MCF 10A (cell line): ENCODE measurements at regions not wholly inside any gene's neighbourhood (a gene's known extent, or its start where the extent isn't known, plus 50 kb on each side); places are given as distances from the start of the nearest gene placed in this dataset.

Experiments used
- BruUV-seq: library from RNA; stranded (reverse); fragments of 400-500 nt; replicated peaks from 2 replicates; lab custom pipeline; 2021; lab: Mats Ljungman, UMichigan
- CTCF ChIA-PET: fragments of 300-600 bp; sonication (Branson Sonifier 250); formaldehyde crosslinking; extraction: SDS; loops from one replicate; lab custom pipeline; 2021; ENCODE audit warnings: antibody characterized with exemption, inconsistent platforms; lab: Yijun Ruan, JAX
- POLR2A ChIA-PET: fragments of 300-600, 350-650 bp; sonication (Branson Sonifier 250); formaldehyde crosslinking; extraction: SDS; loops from one replicate; lab custom pipeline; 2020; ENCODE audit warnings: antibody characterized with exemption, inconsistent platforms; lab: Yijun Ruan, JAX
- DNase-seq: peaks from one replicate; pipeline ENCODE4 v3.0.0-alpha.2; 2018; ENCODE audit not compliant: unreplicated experiment
- H3K27ac Mint-ChIP-seq: one replicate; pipeline ENCODE4 v1.8.0; 2022; ENCODE audit warnings: mild to moderate bottlenecking, low read depth, mixed read lengths; ENCODE audit not compliant: unreplicated experiment
- H3K27me3 Mint-ChIP-seq: one replicate; pipeline ENCODE4 v1.8.0; 2022; ENCODE audit warnings: mixed read lengths; ENCODE audit not compliant: insufficient read depth, unreplicated experiment
- H3K36me3 Mint-ChIP-seq: one replicate; pipeline ENCODE4 v1.8.0; 2022; ENCODE audit warnings: mild to moderate bottlenecking, moderate library complexity, mixed read lengths; ENCODE audit not compliant: insufficient read depth, unreplicated experiment
- H3K4me1 Mint-ChIP-seq: one replicate; pipeline ENCODE4 v1.8.0; 2022; ENCODE audit warnings: mixed read lengths; ENCODE audit not compliant: insufficient read depth, unreplicated experiment
- H3K4me3 Mint-ChIP-seq: one replicate; pipeline ENCODE4 v1.8.0; 2022; ENCODE audit warnings: mild to moderate bottlenecking, moderate library complexity, mixed read lengths; ENCODE audit not compliant: unreplicated experiment
- H3K9me3 Mint-ChIP-seq: one replicate; pipeline ENCODE4 v1.8.0; 2022; ENCODE audit warnings: mixed read lengths; ENCODE audit not compliant: unreplicated experiment
- CTCF ChIP-seq: fragments of 200-600 bp; IDR thresholded peaks from one replicate; pipeline ENCODE4 v1.8.0; 2022; ENCODE audit warnings: antibody characterized with exemption, mild to moderate bottlenecking; ENCODE audit not compliant: unreplicated experiment
- intact Hi-C: fragments of 100-400 bp; cut with micrococcal nuclease; formaldehyde crosslinking; loops from 2 replicates; pipeline ENCODE4 v1.14.1; 2022

- intact Hi-C loops = no loop called here
- H3K27ac Mint-ChIP-seq = no peak overlapping the region
- no peak overlapping the region for H3K4me3 Mint-ChIP-seq
- no peak for DNase-seq
- ChIA-PET CTCF (interaction anchor here (0.8 kb wide), 1 partner anchor 1212 kb away, joined by 4 read pairs; no protein-coding TSS in a partner anchor), POLR2A (interaction anchor here (0.7 kb wide), 1 partner anchor 623 kb away, joined by 3 read pairs; no protein-coding TSS in a partner anchor)
- BruUV-seq = no TSS peak
- H3K4me1 Mint-ChIP-seq = no peaks in the 10 kb centered on the region
- H3K9me3 Mint-ChIP-seq = no peaks in the 10 kb centered on the region
- TF ChIP-seq CTCF = no peak
- H3K27me3 Mint-ChIP-seq = no peaks in the 10 kb centered on the region
- no peaks in the 10 kb centered on the region for H3K36me3 Mint-ChIP-seq
Observed at GRCh38 chr4:126959056-126959745, 673.6 kb upstream of the INTU start.

- Mint-ChIP-seq H3K4me1 (no peaks in the 10 kb centered on the region), H3K4me3 (no peak overlapping the region), H3K36me3 (no peaks in the 10 kb centered on the region), H3K27ac (no peak overlapping the region), H3K9me3 (no peaks in the 10 kb centered on the region), H3K27me3 (no peaks in the 10 kb centered on the region)
- no TSS peak for BruUV-seq
- intact Hi-C loops = no loop called here
- POLR2A ChIA-PET = no interaction called here
- CTCF ChIA-PET = no interaction called here
- TF ChIP-seq CTCF = no peak
- no peak for DNase-seq
Observed at GRCh38 chr4:126960760-126961159, 672.0 kb upstream of the INTU start.

GRCh38 chr4:126961661-126962060 lies 671.1 kb upstream of the INTU start:
- ChIA-PET POLR2A (interaction anchor here (0.7 kb wide), 1 partner anchor 87 kb away, joined by 3 read pairs; no protein-coding TSS in a partner anchor), CTCF (interaction anchor here (0.5 kb wide), 1 partner anchor 1463 kb away, joined by 3 read pairs; no protein-coding TSS in a partner anchor)
- no peak for DNase-seq
- intact Hi-C loops = no loop called here
- H3K4me3 Mint-ChIP-seq = no peak overlapping the region
- H3K4me1 Mint-ChIP-seq = no peaks in the 10 kb centered on the region
- H3K27ac Mint-ChIP-seq = no peak overlapping the region
- no TSS peak for BruUV-seq
- no peaks in the 10 kb centered on the region for H3K27me3 Mint-ChIP-seq
- no peaks in the 10 kb centered on the region for H3K36me3 Mint-ChIP-seq
- H3K9me3 Mint-ChIP-seq = no peaks in the 10 kb centered on the region
- no peak for TF ChIP-seq CTCF

DNA sequence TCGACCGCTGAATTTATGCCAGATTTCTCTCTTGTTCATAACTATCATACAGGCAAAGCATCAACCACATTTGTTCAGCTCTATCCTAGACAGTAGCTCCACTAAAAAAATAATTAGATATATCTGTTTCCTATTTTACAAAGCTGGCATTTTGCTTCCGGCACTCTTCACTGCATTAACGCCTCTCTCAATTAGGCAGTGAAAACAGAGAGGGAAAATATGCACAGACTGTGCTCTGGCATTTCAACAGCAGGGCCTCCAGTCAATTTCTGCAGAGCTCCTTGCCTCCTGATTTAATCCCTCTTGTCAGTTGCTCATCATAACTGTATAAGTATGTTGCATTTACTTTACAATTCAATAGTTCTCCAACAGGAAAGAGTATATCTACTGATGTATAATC lies 666.9 kb upstream of the INTU start:
- Mint-ChIP-seq H3K27me3 (no peaks in the 10 kb centered on the region), H3K36me3 (no peaks in the 10 kb centered on the region), H3K4me3 (no peak overlapping the region), H3K27ac (no peak overlapping the region), H3K4me1 (no peaks in the 10 kb centered on the region), H3K9me3 (no peaks in the 10 kb centered on the region)
- CTCF ChIA-PET = interaction anchor here (0.6 kb wide), 1 partner anchor 29 kb away, joined by 3 read pairs; no protein-coding TSS in a partner anchor
- DNase-seq = no peak
- no peak for TF ChIP-seq CTCF
- BruUV-seq = no TSS peak
- intact Hi-C loops = no loop called here
- POLR2A ChIA-PET = no interaction called here
